HG03520 (cell line): ENCODE measurements at regions not wholly inside any gene's neighbourhood (a gene's known extent, or its start where the extent isn't known, plus 50 kb on each side); places are given as distances from the start of the nearest gene placed in this dataset.

Experiments
- ATAC-seq: cut with Tn5 transposase; IDR thresholded peaks from one replicate; pipeline ENCODE4 v1.9.1; 2021; ENCODE audit warnings: mild to moderate bottlenecking, moderate library complexity; ENCODE audit not compliant: unreplicated experiment

DNA sequence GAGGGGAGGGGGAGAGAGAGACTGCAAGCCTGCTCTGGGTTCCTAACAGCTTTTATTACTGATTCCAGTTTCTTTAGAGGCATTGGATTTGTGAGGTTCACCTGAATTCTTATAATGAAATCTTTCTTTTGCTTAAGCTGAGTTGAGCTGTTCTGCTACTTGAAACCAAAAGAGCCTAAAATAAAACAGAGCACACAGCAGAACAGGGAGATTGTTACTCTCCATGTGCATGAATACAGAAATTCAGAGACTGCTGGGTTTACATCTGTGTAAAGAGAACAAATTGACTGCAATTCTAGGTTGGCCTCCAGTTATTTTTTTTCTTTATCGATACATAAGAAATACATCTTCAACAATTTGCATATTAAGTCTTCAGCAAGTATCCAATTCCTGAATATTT lies 168.8 kb upstream of the NRIP1 start:
- ATAC-seq, result no peak

DNA sequence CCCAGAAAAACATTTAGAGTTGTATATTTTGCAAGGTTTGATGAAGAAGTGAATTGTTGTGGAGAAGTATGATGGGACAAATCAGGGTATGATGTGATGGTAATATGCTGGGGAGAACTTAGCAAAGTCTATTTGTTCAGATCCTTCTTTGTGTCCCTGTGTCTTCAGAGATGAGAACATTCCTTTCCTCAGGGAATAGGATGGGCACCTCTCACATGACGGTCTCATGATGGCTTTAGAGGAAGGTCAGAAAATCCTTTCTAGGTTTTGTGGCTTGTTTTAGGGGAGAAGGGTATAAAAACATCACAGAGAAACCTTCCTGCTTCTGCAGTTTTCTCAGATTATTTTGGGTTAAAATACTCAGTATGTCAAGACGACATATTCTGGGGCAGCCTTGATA lies 171.3 kb upstream of the NRIP1 start:
- no peak for ATAC-seq

DNA sequence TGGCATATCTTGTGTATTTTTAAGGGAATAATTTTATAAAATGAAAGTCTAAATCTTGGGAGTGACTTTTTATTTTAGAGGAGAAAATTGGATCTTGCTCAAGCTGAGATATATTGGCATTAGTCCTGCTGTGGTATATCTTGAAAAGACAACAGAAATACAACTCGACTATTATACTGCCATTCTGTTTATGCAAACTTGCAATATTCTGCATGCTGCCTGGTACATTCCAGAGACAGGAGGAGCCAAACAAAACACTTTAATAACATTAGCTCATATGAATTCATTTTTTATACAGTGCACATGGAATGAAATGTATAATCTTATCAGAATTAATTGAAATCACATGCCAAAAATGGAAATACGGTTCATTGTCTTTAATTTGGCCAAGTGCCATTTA lies 176.0 kb upstream of the NRIP1 start:
- no peak for ATAC-seq

DNA sequence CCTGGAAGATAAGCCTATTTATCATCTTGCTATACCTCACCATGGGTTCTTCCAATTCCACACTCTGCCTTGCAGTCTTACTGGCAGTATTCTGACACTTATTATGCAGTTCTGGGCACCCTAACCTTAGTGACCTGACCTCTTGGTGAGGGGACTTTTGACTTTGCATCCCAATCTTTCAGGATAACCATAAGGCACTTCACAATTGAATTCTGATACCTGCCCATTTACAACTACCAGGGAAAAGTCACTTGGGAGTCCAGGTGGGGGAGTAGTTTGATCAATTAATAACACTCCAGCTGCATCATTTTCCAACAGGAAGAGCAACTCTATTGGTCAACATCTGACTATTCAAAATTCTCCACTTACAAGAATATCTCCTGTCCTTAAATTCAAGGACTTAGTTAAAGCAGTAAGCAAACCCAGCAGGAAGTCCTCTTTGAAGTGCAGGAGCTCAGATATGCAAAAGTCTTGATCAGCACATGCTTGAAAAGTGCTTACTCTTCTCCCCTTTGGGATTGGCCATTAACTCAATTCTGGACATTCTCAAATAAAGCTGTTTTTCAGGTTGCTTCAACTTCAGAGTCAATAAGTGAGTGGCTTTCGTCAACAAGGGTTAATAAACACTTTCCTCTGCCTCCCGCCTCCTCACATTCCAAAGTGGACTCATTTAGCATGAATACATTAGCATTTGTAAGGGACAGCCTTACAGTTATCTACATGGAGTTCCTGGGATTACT lies 177.4 kb upstream of the NRIP1 start:
- ATAC-seq, result no peak

DNA sequence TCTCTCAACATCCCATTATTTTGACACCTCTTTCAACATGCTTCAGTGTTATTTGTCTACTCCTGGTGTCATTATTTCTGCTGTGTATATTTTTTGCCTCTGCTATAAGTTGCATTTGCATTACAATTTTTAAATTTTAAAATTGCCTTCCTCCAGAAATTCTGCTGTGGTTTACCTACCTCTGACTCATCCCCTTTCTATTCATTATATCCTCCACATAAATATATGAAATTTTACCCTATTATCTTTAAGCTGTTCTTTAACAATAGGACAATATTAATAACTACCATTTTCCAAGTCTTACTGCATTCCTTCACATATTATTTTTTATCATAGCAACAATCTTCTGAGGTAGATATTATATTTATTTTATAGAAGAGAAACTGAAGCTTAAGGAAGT lies 178.1 kb upstream of the NRIP1 start:
- no peak for ATAC-seq

DNA sequence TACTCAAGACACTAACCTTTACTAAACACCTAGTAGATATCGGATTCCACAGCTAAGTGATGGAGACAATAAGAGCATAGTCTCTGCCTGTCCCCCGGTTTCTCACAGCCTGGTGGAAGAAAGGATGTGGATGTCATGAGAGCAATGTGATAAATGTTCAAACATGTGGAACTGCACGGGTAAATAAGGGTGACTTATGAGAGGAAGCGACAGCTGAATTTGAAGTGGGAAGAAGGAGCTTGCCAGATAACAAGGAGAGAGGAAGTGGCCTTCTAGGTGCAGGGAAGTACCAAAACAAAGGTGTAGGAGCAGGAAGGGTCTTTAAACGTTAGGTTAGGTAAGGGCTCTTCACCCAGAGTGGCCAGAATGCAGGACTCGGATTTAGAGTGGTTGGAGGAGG lies 178.6 kb upstream of the NRIP1 start:
- ATAC-seq, result no peak

DNA sequence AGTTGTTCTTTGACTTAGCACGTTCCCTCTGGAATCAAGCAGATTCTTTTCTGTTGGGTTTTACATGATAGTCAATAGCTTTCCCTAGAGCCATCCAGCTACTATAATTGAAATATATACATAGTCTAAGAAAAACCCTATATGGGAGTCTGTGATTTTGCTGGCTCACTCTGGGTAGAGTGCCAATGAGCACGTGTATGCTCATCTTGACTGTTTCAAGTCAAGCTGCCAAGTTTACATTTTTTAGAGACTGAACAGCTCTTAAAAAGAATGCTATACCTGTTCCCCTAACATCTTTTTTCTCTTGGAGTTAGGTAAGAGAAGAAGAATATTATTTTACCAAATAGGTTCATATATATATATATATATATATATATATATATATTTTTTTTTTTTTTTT lies 182.8 kb upstream of the NRIP1 start:
- no peak for ATAC-seq

DNA sequence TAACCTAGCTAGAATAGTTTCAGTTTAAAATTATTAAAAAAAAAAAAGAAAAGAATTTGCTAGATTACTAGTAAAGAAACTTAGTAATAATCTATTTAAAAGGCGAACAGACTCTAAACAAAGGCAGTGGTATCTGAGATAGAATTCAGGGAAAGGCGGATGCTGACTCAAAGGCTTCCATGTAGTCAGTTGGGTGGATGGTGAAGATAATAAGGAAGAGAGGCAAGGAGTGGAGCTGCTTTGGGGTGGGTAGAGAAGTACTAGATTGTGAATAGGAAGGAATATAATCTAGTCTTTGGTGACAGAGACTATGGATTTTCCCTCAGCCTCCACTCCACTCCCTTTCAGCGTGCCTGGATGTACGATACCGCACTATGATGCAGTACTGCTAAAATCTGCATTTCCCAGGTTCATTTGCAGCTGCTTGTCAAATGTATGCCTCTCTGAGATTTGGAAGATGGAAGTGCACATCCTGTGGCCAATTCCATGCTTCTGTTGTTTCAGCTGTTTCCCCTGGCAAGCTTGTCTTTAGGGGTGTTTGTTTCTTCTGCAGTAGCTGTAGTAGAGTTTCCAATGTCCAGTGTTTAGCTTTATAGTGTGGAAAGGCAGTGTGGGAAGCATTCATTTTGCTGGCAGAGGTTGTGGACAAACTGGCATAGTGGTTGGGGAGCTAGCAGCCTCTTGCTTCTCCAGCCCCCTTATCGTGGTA lies 184.6 kb upstream of the NRIP1 start:
- no peak for ATAC-seq

DNA sequence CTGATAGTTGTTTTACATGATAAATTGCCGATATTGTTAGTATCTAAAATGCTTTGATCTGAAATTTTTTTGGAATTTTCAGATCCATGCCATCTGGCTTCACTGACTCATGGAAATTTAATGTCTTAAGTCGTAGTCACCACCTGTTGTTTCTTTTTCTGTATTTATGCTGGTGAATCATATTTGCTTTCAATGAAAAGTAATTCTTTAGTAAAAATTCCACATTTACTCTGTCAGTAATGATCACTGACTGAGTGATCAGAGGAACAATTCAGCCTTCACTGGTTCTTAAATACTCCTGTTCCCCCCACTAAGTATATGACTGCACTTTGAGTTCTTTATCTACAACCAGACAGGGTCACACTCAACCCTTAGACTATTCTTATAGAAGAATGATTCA lies 185.6 kb upstream of the NRIP1 start:
- no peak for ATAC-seq

DNA sequence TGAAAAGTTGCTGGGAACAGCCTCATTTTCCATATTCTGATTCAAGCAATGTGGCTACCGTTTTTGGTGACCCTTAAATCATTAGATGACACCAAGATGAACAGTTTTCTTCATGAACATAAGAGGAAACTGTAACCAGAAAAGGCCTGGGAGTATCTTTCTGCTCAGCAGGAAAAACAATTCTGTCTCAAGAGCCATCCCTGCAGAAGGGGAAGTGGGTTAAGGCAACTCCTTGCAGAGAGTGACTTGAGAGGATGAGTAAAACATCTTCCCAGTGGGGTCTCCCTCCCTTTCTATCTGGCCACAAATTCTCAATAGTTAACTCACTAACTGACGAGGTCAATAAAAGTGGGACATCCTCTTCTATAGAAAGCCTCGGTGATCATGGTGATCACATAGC lies 187.6 kb upstream of the NRIP1 start:
- ATAC-seq, result no peak

DNA sequence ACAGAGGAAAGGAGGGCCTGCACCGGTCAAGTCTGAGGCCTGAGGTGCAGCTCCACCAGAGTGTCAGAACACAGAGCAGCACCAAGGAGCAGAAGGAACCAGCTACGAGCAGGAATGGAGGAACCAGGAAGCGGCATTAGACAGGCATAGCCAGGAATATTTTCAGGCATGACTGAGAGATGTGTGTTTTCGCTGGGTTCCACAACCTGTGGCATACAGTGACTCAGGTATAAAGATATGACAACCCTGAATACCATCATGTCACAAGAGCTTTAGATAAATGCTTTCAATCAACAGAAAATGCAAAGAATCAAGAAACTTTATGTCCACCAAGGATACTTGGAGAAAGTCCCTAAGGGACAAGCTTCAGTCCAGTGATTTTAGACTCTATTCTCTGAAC lies 189.3 kb upstream of the NRIP1 start:
- ATAC-seq, result no peak

DNA sequence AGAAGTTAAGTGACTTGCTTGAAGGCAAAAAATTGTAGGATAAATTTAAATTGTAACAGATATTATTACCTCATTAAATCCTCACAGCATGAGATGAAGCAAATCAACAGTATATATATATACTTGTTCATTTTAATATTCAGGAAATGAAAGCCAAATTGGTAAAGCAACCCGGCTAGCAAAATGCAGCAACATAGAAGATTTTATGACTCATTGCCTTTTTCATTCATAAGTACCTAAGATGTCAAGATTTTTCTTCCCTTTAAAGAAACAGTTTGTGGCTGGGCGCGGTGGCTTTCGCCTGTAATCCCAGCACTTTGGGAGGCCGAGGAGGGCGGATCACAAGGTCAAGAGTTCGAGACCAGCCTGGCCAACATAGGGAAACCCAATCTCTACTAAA lies 190.5 kb upstream of the NRIP1 start:
- ATAC-seq, result no peak

DNA sequence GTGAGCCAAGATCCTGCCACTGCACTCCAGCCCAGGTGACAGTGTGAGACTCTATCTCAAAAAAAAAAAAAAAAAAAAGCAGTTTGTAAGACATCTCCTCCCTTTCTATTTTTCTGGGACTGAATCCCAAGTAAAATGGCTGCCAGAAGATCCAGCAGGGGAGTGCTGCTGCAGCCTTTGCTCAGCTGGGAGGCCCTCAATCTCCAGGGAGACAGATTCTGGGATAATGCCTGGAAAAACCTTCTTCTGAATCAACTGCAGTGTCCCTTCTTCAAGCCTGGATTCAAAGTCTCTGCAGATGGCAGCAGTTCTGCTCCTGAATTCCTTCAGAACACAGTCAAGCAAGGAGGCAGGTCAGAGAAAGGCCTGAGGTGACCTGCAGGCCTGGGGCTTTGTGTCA lies 191.0 kb upstream of the NRIP1 start:
- ATAC-seq, result no peak

DNA sequence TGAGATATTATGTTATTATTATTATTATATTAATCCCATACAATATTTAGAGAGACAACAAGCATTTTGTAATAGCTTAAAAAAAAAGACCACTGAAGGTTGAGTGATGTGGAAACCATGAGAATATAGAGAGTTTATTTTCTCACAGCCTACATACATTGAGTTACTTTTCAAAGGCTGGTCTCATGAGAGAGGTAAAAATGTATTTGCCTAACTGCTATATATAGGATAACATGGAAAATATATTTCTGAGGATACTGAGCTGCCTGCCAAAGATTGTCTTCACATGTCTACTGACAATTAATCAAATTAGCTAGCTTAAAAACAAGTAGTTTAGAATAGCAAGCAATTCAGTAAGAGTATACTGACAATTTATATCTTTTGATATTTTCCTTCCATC lies 192.2 kb upstream of the NRIP1 start:
- no peak for ATAC-seq

DNA sequence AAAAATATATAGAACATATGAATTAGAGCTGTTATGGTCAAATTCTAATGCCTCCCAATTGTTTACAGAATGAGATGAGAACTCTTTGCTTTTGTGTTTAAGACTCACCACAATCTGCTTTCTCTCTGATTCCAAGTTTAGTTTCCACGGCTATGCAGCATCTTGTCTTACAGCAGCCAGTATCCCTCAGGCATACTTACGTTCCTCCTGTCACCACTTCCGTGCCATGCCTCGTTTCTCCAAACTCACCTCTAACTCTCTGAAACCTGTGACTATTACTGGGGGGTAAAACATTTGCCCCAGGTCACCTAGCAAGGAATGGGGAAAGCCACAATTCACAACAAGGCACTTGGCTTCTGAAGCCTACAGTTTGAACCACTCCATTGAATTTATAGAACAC lies 192.8 kb upstream of the NRIP1 start:
- no peak for ATAC-seq

DNA sequence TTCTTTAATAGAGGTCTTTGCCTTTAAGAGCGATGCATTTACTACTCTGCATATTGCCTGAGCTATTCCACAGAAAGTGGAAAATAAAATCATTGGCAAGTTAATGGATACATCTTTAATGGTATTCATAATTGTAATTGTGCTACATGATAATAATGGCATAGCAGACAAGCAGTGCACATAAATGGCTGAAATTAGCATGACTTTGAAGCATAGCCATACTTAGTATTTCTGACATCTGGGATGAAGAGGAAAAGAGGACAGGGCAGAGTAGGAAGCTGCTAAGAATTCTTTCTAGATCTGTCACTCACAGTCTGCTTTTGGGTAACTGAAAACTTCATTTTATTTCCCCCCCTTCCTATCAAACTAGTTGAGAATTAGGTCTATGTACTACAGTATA lies 195.0 kb upstream of the NRIP1 start:
- ATAC-seq, result no peak

DNA sequence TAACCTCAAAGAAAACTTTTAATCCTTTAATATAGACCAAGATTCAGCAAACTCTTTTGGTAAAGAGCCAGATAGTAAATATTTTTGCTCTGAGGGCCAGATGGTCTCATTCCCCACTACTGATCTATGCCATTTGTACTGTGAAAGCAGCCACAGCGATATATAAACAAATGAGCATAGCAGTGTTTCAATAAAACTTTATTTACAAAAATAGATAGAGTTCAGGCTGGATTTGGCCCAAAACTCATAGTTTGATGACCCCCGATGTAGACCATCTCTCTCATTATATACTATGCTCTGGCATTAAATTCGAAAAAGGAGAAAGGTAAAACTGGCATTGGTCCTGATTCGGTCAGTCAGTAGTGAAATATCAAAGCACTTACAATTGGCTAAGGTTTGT lies 195.8 kb upstream of the NRIP1 start:
- ATAC-seq, result no peak

DNA sequence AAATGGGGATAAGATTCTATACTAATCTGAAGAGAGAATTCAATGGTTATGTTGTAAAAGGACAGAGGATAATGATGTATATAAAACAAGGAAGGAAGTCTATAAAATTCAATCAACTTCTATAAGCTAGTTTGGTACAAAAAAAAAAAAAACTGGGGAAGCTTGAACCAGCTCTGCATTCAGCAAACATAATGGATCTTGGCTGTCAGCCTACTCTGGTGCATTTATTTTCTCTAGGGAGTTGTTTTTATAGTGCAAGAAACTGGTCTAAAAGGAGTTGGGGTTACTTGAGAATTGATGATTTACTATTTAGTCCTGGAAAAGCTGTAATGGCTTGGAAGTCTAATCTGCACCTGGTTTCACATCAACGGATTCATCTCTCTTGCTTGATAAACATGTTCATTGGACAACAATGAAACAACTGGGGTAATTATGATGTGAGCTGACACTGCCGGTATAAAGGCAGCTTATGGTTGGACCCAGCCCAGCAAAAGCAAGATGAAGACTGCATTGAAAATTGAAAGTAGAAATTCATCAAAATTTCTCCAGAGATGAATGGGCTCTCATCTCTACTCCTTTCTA lies 199.4 kb upstream of the NRIP1 start:
- ATAC-seq, result no peak

DNA sequence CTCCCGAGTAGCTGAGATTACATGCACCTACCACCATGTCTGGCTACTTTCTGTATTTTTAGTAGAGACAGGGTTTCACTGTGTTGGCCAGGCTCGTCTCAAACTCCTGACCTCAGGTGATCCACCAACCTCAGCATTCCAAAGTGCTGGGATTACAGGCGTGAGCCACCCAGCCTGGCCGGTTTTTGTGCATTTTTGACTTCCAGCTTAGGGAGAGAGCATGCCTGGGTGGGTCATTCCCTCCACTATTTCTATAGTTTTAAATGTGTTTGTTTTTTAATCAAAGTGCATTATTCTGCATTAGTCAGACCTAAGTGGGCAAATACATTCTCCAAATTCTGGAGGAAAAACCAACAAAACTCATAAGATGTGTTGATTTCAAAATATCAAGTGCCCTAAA lies 207.4 kb upstream of the NRIP1 start:
- ATAC-seq, result no peak

DNA sequence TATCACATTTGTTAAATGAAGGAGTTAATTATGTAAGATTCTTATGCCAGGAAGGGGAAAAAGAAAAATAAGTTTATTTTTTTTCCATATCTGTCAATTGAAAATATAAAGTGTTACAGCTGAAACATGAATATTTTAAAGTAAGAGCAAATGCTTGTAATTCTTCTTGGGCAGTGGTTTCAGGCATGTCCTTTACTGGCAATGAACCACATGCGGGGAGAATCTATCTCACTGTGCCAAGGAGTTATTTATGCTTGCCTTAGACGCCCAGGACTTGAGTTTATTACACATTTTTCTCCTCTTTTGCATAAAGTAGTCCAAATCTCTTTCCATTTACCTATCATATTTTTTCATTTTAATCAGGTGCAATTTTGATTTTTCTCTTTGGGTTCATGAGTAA lies 207.8 kb upstream of the NRIP1 start:
- ATAC-seq, result no peak

DNA sequence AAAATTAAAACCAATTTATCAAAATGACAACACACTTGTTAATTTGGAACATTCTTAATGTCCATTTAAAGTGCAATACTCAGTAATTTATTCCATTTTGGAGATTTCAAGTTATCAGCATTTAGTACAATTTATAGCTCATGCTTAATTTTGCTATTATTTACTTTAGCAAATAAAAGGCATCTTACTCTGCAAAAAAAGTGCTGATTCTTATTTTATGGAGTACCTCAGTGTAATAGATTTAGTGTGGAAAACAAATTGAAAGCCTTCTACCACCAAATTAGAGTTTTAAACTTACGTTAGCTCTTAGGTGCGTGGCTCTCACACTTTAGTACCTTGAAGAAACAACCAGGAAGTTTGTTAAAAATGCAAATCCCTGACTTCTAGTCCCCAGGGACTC lies 208.4 kb upstream of the NRIP1 start:
- no peak for ATAC-seq

DNA sequence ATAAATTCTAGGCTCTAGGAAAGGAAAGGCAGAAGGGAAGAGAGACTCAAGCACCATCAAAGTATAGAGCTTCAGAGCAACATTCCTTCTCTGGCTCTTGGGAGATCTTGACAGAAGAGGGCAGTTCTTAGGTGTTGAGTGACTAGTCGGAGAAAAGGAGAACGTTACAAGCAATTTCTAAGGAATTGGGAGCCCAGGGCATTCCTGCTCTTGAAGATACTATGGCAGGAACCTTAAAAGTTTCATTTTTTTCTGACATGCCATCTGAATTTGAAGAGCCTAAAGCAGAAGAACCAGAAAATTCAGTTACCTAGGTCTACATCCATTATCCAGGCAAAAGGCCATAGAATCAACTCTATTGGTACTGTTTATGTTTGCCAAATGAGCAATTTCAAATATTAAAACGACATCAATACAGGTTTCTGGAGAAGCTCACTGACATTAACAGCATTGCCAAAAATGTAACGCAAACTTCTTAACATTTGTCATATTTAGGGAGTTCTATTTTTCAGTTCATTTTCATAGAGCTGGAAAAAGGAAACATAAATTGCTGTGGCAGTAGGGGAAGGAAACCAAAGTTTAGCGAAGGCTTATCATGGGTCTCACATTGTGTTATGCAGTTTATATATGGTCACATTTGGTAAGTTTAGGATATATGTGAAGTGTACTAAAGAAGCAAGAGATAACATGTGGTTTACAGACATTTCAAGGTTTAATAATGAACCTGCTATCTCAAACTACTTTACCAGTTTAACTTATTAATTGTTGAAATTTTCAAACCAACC lies 210.1 kb upstream of the NRIP1 start:
- no peak for ATAC-seq
